PC-3 (cell line): ENCODE measurements at regions not wholly inside any gene's neighbourhood (a gene's known extent, or its start where the extent isn't known, plus 50 kb on each side); places are given as distances from the start of the nearest gene placed in this dataset.
A peak's percentile ranks its signal among the peaks of the same experiment; 100 is the strongest.

ENCODE experiments used
- ATAC-seq: fragments of 200-7000 bp; cut with Tn5 transposase; 2 replicates; pipeline ENCODE4 v1.9.1; 2020; ENCODE audit warnings: mild to moderate bottlenecking, moderate library complexity
- BruUV-seq: library from RNA; stranded (reverse); fragments of 400-500 nt; replicated peaks from 2 replicates; lab custom pipeline; 2021; lab: Mats Ljungman, UMichigan
- CTCF ChIA-PET: fragments of 300-600 bp; sonication (Branson Sonifier 250); formaldehyde crosslinking; loops from one replicate; lab custom pipeline; 2022; ENCODE audit warnings: antibody characterized with exemption; lab: Charles Lee
- POLR2A ChIA-PET: fragments of 300-600 bp; sonication (Branson Sonifier 250); formaldehyde crosslinking; loops from one replicate; lab custom pipeline; 2022; ENCODE audit warnings: antibody characterized with exemption; ENCODE audit not compliant: unreplicated experiment; lab: Charles Lee
- DNase-seq: peaks from one replicate; pipeline ENCODE4 v3.0.0-alpha.2; 2015
- H2AFZ ChIP-seq: fragments of 300-600 bp; sonication (generic); 2 replicates; pipeline ENCODE4 v1.6.0; 2016; ENCODE audit warnings: antibody characterized with exemption, low read length
- H3F3A ChIP-seq: fragments of 300-600 bp; sonication (generic); one replicate; pipeline ENCODE4 v1.6.0; 2017; ENCODE audit warnings: antibody characterized with exemption, low read length, control low read depth, mild to moderate bottlenecking; ENCODE audit not compliant: unreplicated experiment
- H3K27ac ChIP-seq: fragments of 300-600 bp; sonication (generic); 2 replicates; pipeline ENCODE4 v1.5.1; 2016; ENCODE audit warnings: mild to moderate bottlenecking, low read length
- H3K27me3 ChIP-seq: fragments of 300-600 bp; sonication (generic); 2 replicates; pipeline ENCODE4 v1.6.1; 2016; ENCODE audit warnings: low read length, mixed read lengths
- H3K36me3 ChIP-seq: fragments of 300-600 bp; sonication (generic); 2 replicates; pipeline ENCODE4 v1.6.1; 2016; ENCODE audit warnings: low read depth, mixed run types, low read length, mixed read lengths
- H3K4me1 ChIP-seq: fragments of 300-600 bp; sonication (generic); 2 replicates; pipeline ENCODE4 v1.5.1; 2016; ENCODE audit warnings: low read length; ENCODE audit not compliant: insufficient read depth
- H3K4me2 ChIP-seq: fragments of 300-600 bp; sonication (generic); 2 replicates; pipeline ENCODE4 v1.6.0; 2016; ENCODE audit warnings: low read length
- H3K4me3 ChIP-seq: fragments of 300-600 bp; sonication (generic); 2 replicates; pipeline ENCODE4 v1.5.1; 2016; ENCODE audit warnings: mild to moderate bottlenecking, low read length, mixed read lengths
- H3K79me2 ChIP-seq: fragments of 300-600 bp; sonication (generic); 2 replicates; pipeline ENCODE4 v1.6.1; 2017; ENCODE audit warnings: low read length, mixed read lengths
- H3K9ac ChIP-seq: fragments of 300-600 bp; sonication (generic); 2 replicates; pipeline ENCODE4 v1.6.0; 2016; ENCODE audit warnings: mild to moderate bottlenecking, low read length
- H3K9me2 ChIP-seq: fragments of 300-600 bp; sonication (generic); replicated peaks from 2 replicates; pipeline ENCODE4 v1.6.1; 2016; ENCODE audit warnings: mixed run types, low read length, mixed read lengths
- H3K9me3 ChIP-seq: fragments of 300-600 bp; sonication (generic); 2 replicates; pipeline ENCODE4 v1.6.1; 2016; ENCODE audit warnings: low read length, mixed read lengths
- H4K20me1 ChIP-seq: fragments of 300-600 bp; sonication (generic); 2 replicates; pipeline ENCODE4 v1.6.1; 2016; ENCODE audit warnings: low read length, mixed read lengths
- CTCF ChIP-seq: fragments of 300-600 bp; sonication (generic); conservative IDR thresholded peaks from 2 replicates; pipeline ENCODE4 v1.5.1; 2017; ENCODE audit warnings: antibody characterized with exemption, low read depth, mild to moderate bottlenecking, low read length
- EZH2 ChIP-seq: fragments of 300-600 bp; sonication (generic); IDR thresholded peaks from one replicate; pipeline ENCODE4 v1.6.1; 2017; ENCODE audit warnings: antibody characterized with exemption, mild to moderate bottlenecking, low read length; ENCODE audit not compliant: unreplicated experiment
- EZH2phosphoT487 ChIP-seq: fragments of 300-600 bp; sonication (generic); IDR thresholded peaks from 2 replicates; pipeline ENCODE4 v1.6.1; 2018; ENCODE audit warnings: mild to moderate bottlenecking, antibody characterized with exemption, low read length, borderline replicate concordance
- intact Hi-C: fragments of 100-400 bp; cut with micrococcal nuclease; formaldehyde crosslinking; loops from 2 replicates; pipeline ENCODE4 v1.9.0; 2023

GRCh38 chr5:7000310-7000709 is 287.1 kb downstream of the TENT4A start:
- TF ChIP-seq EZH2 (no peak), EZH2phosphoT487 (no peak), CTCF (no peak)
- no peaks in the 10 kb centered on the region for H3K4me1 ChIP-seq
- no peaks in the 10 kb centered on the region for H3K36me3 ChIP-seq
- no peaks in the 10 kb centered on the region for H3K79me2 ChIP-seq
- ATAC-seq (no peak), DNase-seq (no peak)
- no peaks in the 10 kb centered on the region for H4K20me1 ChIP-seq
- H3K9me3 ChIP-seq = 0 out of 2 replicates have a peak, but pooled peaks cover 3% of the 10 kb centered on the region
- intact Hi-C loops = no loop called here
- CTCF ChIA-PET = no interaction called here
- H3K9me2 ChIP-seq = no peaks in the 10 kb centered on the region
- H3K4me3 ChIP-seq = no peak overlapping the region
- H3K4me2 ChIP-seq = no peak overlapping the region
- H2AFZ ChIP-seq = no peak overlapping the region
- peaks cover 22% of the 10 kb centered on the region; the same call in 1 of the 2 replicates for H3K27me3 ChIP-seq
- POLR2A ChIA-PET = no interaction called here
- no peak overlapping the region for H3K9ac ChIP-seq
- H3K27ac ChIP-seq = no peak overlapping the region
- no TSS peak for BruUV-seq
- no peaks in the 10 kb centered on the region for H3F3A ChIP-seq

- Histone ChIP-seq H3K4me3 (no peak overlapping the region), H3K9me3 (no peaks in the 10 kb centered on the region), H3K4me2 (no peak overlapping the region), H3K27me3 (no peaks in the 10 kb centered on the region), H3K4me1 (no peaks in the 10 kb centered on the region), H4K20me1 (no peaks in the 10 kb centered on the region), H3K79me2 (no peaks in the 10 kb centered on the region), H3K9ac (no peak overlapping the region), H3K9me2 (no peaks in the 10 kb centered on the region), H2AFZ (no peak overlapping the region), H3F3A (no peaks in the 10 kb centered on the region), H3K36me3 (no peaks in the 10 kb centered on the region), H3K27ac (no peak overlapping the region)
- intact Hi-C loops = no loop called here
- BruUV-seq = no TSS peak
- peak; percentile 14 for DNase-seq
- no peak for ATAC-seq
- ChIA-PET POLR2A (no interaction called here), CTCF (no interaction called here)
- TF ChIP-seq EZH2 (no peak), EZH2phosphoT487 (no peak), CTCF (no peak)
These were observed 297.4 kb downstream of the TENT4A start for GRCh38 chr5:7010591-7010990.

- Histone ChIP-seq H3K4me1 (no peaks in the 10 kb centered on the region), H3K4me3 (no peak overlapping the region), H4K20me1 (no peaks in the 10 kb centered on the region), H3K79me2 (no peaks in the 10 kb centered on the region), H3K27me3 (0 out of 2 replicates have a peak, but pooled peaks cover 1% of the 10 kb centered on the region), H3F3A (no peaks in the 10 kb centered on the region), H3K9me3 (no peaks in the 10 kb centered on the region), H2AFZ (no peak overlapping the region), H3K9me2 (no peaks in the 10 kb centered on the region), H3K4me2 (no peak overlapping the region), H3K9ac (no peak overlapping the region), H3K27ac (no peak overlapping the region), H3K36me3 (no peaks in the 10 kb centered on the region)
- CTCF ChIA-PET = no interaction called here
- intact Hi-C loops = no loop called here
- ATAC-seq (no peak), DNase-seq (no peak)
- no TSS peak for BruUV-seq
- POLR2A ChIA-PET = no interaction called here
- TF ChIP-seq EZH2 = no peak
- no peak for TF ChIP-seq CTCF
- TF ChIP-seq EZH2phosphoT487 = no peak
These were observed 298.8 kb downstream of the TENT4A start for GRCh38 chr5:7012057-7012456.
